Liver (tissue), 8 donors: ENCODE measurements at regions not wholly inside any gene's neighbourhood (a gene's known extent, or its start where the extent isn't known, plus 50 kb on each side); places are given as distances from the start of the nearest gene placed in this dataset.

Experiments
- DNase-seq: peaks from one replicate; pipeline ENCODE4 v3.0.0-alpha.2; 2017; ENCODE audit warnings: low spot score
- H3K27ac ChIP-seq, 2 donors: one replicate each; pipeline ENCODE4 v1.7.0; 2013; ENCODE audit warnings: inconsistent platforms in 2 of 2, low read length in 2 of 2, control low read depth in 1 of 2, low read depth in 1 of 2, mild to moderate bottlenecking in 1 of 2
- H3K27me3 ChIP-seq, 4 donors: one replicate each; pipeline versions ENCODE4 v1.6.1 to v1.7.0; 2013; ENCODE audit warnings: low read length in 3 of 4, inconsistent platforms in 1 of 4, mild to moderate bottlenecking in 1 of 4, moderate library complexity in 1 of 4; ENCODE audit not compliant: control insufficient read depth in 4 of 4, insufficient read depth in 4 of 4
- H3K36me3 ChIP-seq, 4 donors: one replicate each; pipeline versions ENCODE4 v1.6.1 to v1.7.0; 2013; ENCODE audit warnings: low read length in 3 of 4, mild to moderate bottlenecking in 3 of 4, low read depth in 1 of 4, moderate library complexity in 1 of 4; ENCODE audit not compliant: control insufficient read depth in 4 of 4, insufficient read depth in 3 of 4
- H3K4me1 ChIP-seq, 4 donors: one replicate each; pipeline versions ENCODE4 v1.6.1 to v1.7.0; 2013; ENCODE audit warnings: low read length in 3 of 4, mild to moderate bottlenecking in 3 of 4, moderate library complexity in 1 of 4; ENCODE audit not compliant: control insufficient read depth in 4 of 4, insufficient read depth in 4 of 4
- H3K4me3 ChIP-seq, 3 donors: one replicate each; pipeline versions ENCODE4 v1.6.1 to v1.7.0; 2013; ENCODE audit warnings: low read length in 3 of 3, control low read depth in 1 of 3, low read depth in 1 of 3, mild to moderate bottlenecking in 1 of 3
- H3K9ac ChIP-seq, 2 donors: one replicate each; pipeline ENCODE4 v1.7.0; 2013; ENCODE audit warnings: low read length in 2 of 2, mild to moderate bottlenecking in 2 of 2, moderate library complexity in 2 of 2, control low read depth in 1 of 2, low read depth in 1 of 2
- H3K9me3 ChIP-seq, 4 donors: one replicate each; pipeline versions ENCODE4 v1.6.1 to v1.7.0; 2013; ENCODE audit warnings: low read length in 3 of 4; ENCODE audit not compliant: control insufficient read depth in 4 of 4
- CTCF ChIP-seq: fragments of 150-350 bp; IDR thresholded peaks from 2 replicates; pipeline ENCODE4 v1.5.1; 2017; ENCODE audit warnings: improper control_type of control experiment, low read depth, low read length; ENCODE audit not compliant: missing input control
- EGR1 ChIP-seq, 2 donors: IDR thresholded peaks; 2 replicates each; pipeline ENCODE4 v1.6.1; 2016 to 2018; ENCODE audit warnings: antibody characterized with exemption in 2 of 2, low read depth in 2 of 2
- FOXA1 ChIP-seq: IDR thresholded peaks from 2 replicates; pipeline ENCODE4 v1.6.1; 2016; ENCODE audit warnings: antibody characterized with exemption
- GABPA ChIP-seq, 2 donors: IDR thresholded peaks in 1 of 2; conservative IDR thresholded peaks in 1 of 2; 2 replicates each; pipeline ENCODE4 v1.6.1; 2016; ENCODE audit warnings: antibody characterized with exemption in 2 of 2, mild to moderate bottlenecking in 1 of 2, moderate library complexity in 1 of 2
- HNF4A ChIP-seq, 2 donors: conservative IDR thresholded peaks; 2 replicates each; pipeline ENCODE4 v1.6.1; 2016; ENCODE audit warnings: antibody characterized with exemption in 2 of 2, mild to moderate bottlenecking in 2 of 2
- HNF4G ChIP-seq: IDR thresholded peaks from 2 replicates; pipeline ENCODE4 v1.6.1; 2016; ENCODE audit warnings: antibody characterized with exemption
- JUND ChIP-seq, 2 donors: IDR thresholded peaks; 2 replicates each; pipeline ENCODE4 v1.6.1; 2016; ENCODE audit warnings: antibody characterized with exemption in 2 of 2
- NR2F2 ChIP-seq: IDR thresholded peaks from 2 replicates; pipeline ENCODE4 v1.6.1; 2016; ENCODE audit warnings: antibody characterized with exemption
- RAD21 ChIP-seq, 2 donors: IDR thresholded peaks; 2 replicates each; pipeline ENCODE4 v1.6.1; 2016; ENCODE audit warnings: antibody characterized with exemption in 2 of 2, mild to moderate bottlenecking in 2 of 2
- RXRA ChIP-seq, 2 donors: IDR thresholded peaks; 2 replicates each; pipeline ENCODE4 v1.6.1; 2017 to 2018; ENCODE audit warnings: antibody characterized with exemption in 2 of 2, mild to moderate bottlenecking in 1 of 2
- SP1 ChIP-seq: IDR thresholded peaks from 2 replicates; pipeline ENCODE4 v1.6.1; 2018; ENCODE audit warnings: antibody characterized with exemption, mild to moderate bottlenecking
- WGBS: extraction: QIAGEN DNeasy Blood & Tissue Kit; methylation state at CpG from one replicate; pipeline ENCODE4 v1.1.7; 2013; 5-methylcytosine and 5-hydroxymethylcytosine counted together
- TF ChIP-seq, protein P1 (sequence below): IDR thresholded peaks from 2 replicates; pipeline ENCODE4 v1.6.1; 2016; ENCODE audit warnings: antibody characterized with exemption
- TF ChIP-seq, protein P2 (sequence below): IDR thresholded peaks from 2 replicates; pipeline ENCODE4 v1.6.1; 2016; ENCODE audit warnings: antibody characterized with exemption
- TF ChIP-seq, protein P3 (sequence below): IDR thresholded peaks from 2 replicates; pipeline ENCODE4 v1.6.1; 2016; ENCODE audit warnings: antibody characterized with exemption
- donor health status: healthy.
- donor health status: healthy.
- donor health status: healthy.
- donor health status: healthy.
- donor health status: healthy.

- TF ChIP-seq CTCF (no peak), RXRA (IDR thresholded peaks at IDR 0.05) (no peak), JUND (IDR thresholded peaks at IDR 0.05) (no peak), FOXA1 (no peak), NR2F2 (no peak), EGR1 (IDR thresholded peaks at IDR 0.05; ENCODE audit: low read depth in 2 of 2) (no peak), HNF4G (no peak), SP1 (no peak), RAD21 (IDR thresholded peaks at IDR 0.05) (no peak), GABPA (IDR thresholded peaks at IDR 0.05 in 1 of 2, conservative IDR thresholded peaks at IDR 0.05 in 1 of 2) (no peak), HNF4A (conservative IDR thresholded peaks at IDR 0.05) (no peak)
- TF ChIP-seq, protein P1, sequence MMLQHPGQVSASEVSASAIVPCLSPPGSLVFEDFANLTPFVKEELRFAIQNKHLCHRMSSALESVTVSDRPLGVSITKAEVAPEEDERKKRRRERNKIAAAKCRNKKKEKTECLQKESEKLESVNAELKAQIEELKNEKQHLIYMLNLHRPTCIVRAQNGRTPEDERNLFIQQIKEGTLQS = no peak
- TF ChIP-seq, protein P2, sequence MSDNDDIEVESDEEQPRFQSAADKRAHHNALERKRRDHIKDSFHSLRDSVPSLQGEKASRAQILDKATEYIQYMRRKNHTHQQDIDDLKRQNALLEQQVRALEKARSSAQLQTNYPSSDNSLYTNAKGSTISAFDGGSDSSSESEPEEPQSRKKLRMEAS = no peak
- WGBS = 88% methylated on average over 5 of the region's 5 CpGs
- H3K9me3 ChIP-seq = peaks cover 0 to 1% (median under 1%) of the 10 kb centered on the region in 4 donors
- H3K4me3 ChIP-seq = no peak overlapping the region
- no peak overlapping the region for H3K9ac ChIP-seq
- no peaks in the 10 kb centered on the region for H3K36me3 ChIP-seq
- DNase-seq = no peak
- H3K27ac ChIP-seq = no peak overlapping the region
- no peaks in the 10 kb centered on the region for H3K27me3 ChIP-seq
- peaks cover 0 to 2% (median 0%) of the 10 kb centered on the region in 4 donors for H3K4me1 ChIP-seq
These were observed 468.2 kb downstream of the ARHGEF28 start for GRCh38 chr5:74094096-74094781.

DNA sequence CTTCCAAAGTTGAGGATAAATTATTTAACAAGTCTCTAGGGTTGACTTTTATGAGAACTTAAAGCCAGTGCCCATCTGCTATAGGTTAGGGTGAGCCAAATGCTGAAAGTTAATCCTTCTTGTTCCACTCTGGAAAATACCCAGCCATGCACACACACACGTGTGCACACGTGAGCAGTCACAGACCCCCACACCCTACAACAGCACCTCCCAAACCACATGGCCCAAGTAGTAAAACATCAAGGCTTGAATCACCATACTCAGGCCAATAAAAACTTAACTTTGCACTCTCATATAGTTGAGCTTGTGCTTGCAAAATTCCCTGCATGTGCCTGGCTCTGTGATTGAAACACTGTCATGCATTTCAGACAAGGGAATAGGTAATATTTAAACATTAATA is 467.6 kb downstream of the ARHGEF28 start:
- Histone ChIP-seq H3K9me3 (peaks cover 0 to 1% (median 0%) of the 10 kb centered on the region in 4 donors), H3K27ac (no peak overlapping the region), H3K27me3 (no peaks in the 10 kb centered on the region), H3K9ac (no peak overlapping the region), H3K4me3 (no peak overlapping the region), H3K36me3 (no peaks in the 10 kb centered on the region), H3K4me1 (no peaks in the 10 kb centered on the region)
- TF ChIP-seq RXRA (IDR thresholded peaks at IDR 0.05) (no peak), JUND (IDR thresholded peaks at IDR 0.05) (no peak), GABPA (IDR thresholded peaks at IDR 0.05 in 1 of 2, conservative IDR thresholded peaks at IDR 0.05 in 1 of 2) (no peak), RAD21 (IDR thresholded peaks at IDR 0.05) (no peak), HNF4A (conservative IDR thresholded peaks at IDR 0.05) (no peak)
- TF ChIP-seq, protein P3, sequence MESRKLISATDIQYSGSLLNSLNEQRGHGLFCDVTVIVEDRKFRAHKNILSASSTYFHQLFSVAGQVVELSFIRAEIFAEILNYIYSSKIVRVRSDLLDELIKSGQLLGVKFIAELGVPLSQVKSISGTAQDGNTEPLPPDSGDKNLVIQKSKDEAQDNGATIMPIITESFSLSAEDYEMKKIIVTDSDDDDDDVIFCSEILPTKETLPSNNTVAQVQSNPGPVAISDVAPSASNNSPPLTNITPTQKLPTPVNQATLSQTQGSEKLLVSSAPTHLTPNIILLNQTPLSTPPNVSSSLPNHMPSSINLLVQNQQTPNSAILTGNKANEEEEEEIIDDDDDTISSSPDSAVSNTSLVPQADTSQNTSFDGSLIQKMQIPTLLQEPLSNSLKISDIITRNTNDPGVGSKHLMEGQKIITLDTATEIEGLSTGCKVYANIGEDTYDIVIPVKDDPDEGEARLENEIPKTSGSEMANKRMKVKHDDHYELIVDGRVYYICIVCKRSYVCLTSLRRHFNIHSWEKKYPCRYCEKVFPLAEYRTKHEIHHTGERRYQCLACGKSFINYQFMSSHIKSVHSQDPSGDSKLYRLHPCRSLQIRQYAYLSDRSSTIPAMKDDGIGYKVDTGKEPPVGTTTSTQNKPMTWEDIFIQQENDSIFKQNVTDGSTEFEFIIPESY = no peak
- 77% methylated on average over 2 of the region's 2 CpGs for WGBS
- no peak for DNase-seq
